ENCODE measurements at regions not wholly inside any gene's neighbourhood (a gene's known extent, or its start where the extent isn't known, plus 50 kb on each side); places are given as distances from the start of the nearest gene placed in this dataset.
A peak's percentile ranks its signal among the peaks of the same experiment; 100 is the strongest.
"Not testable (repeated sequence)": the region's sequence is repeated elsewhere in the genome, so short reads cannot be mapped to it uniquely, and the experiment has no call there.

GRCh38 chrX:51555836-51556235 lies 59.4 kb upstream of the NUDT11 start:
- not testable (repeated sequence) for H3K36me3 ChIP-seq (ENCODE audit: control insufficient read depth, insufficient read depth, low read length); H3K27me3 ChIP-seq (ENCODE audit: control insufficient read depth, insufficient read depth, low read length); H3K4me3 ChIP-seq (ENCODE audit: low read depth, low read length); FAIRE-seq
- peak; percentile 33 for DNase-seq (ENCODE audit: low read depth)
